K562 (cell line): ENCODE measurements at regions not wholly inside any gene's neighbourhood (a gene's known extent, or its start where the extent isn't known, plus 50 kb on each side); places are given as distances from the start of the nearest gene placed in this dataset.

Experiments used
- ATAC-seq: fragments of 200-7000 bp; cut with Tn5 transposase; 3 replicates; pipeline ENCODE4 v1.9.1; 2020; ENCODE audit warnings: moderate library complexity
- BruUV-seq: library from RNA; stranded (reverse); fragments of 400-500 nt; replicated peaks from 2 replicates; lab custom pipeline; 2021; lab: Mats Ljungman, UMichigan
- CTCF ChIA-PET: fragments of 300-600 bp; formaldehyde crosslinking; extraction: SDS; loops from one replicate; lab custom pipeline; 2021; ENCODE audit warnings: low intra/inter-chr PET ratio; lab: Yijun Ruan, JAX
- POLR2A ChIA-PET: fragments of 300-600, 350-650 bp; sonication (Branson Sonifier 250); formaldehyde crosslinking; extraction: SDS; loops from one replicate; lab custom pipeline; 2021; ENCODE audit warnings: antibody characterized with exemption, inconsistent platforms; lab: Yijun Ruan, JAX
- DNase-seq, 4 experiments: peaks; one replicate each; pipeline versions ENCODE4 v3.0.0 to v3.0.0-alpha.2; 2011 to 2018; ENCODE audit warnings: low spot score in 3 of 4, mixed read lengths in 3 of 4; ENCODE audit errors: extremely low read depth in 1 of 4
- FAIRE-seq: peaks from 2 replicates; lab custom pipeline; 2011; peaks lifted over from hg19 to GRCh38; lab: Jason Lieb, UNC
- H2AFZ ChIP-seq: 2 replicates; pipeline ENCODE4 v1.6.0; 2011; ENCODE audit warnings: low read depth, low read length, control low read depth, inconsistent platforms
- H3K27ac ChIP-seq: fragments of 200-600 bp; 3 replicates; pipeline ENCODE4 v1.8.0; 2011; ENCODE audit warnings: low read depth, mild to moderate bottlenecking, control low read depth, inconsistent platforms, low read length, moderate library complexity, mixed read lengths; ENCODE audit errors: extremely low read depth
- H3K27me3 ChIP-seq, 2 experiments: fragments of 300-600 bp in 1 of 2; 2 replicates in 1 of 2; 3 replicates in 1 of 2; pipeline versions ENCODE4 v1.6.0 to v1.8.0; 2011; ENCODE audit warnings: inconsistent platforms in 2 of 2, low read length in 2 of 2, mild to moderate bottlenecking in 1 of 2, mixed read lengths in 1 of 2, moderate library complexity in 1 of 2; ENCODE audit not compliant: control insufficient read depth in 2 of 2, insufficient read depth in 2 of 2
- H3K36me3 ChIP-seq: fragments of 300-600 bp; 3 replicates; pipeline ENCODE4 v1.8.0; 2011; ENCODE audit warnings: mild to moderate bottlenecking, low read length, inconsistent platforms; ENCODE audit not compliant: control insufficient read depth, insufficient read depth
- H3K4me1 ChIP-seq, 2 experiments: fragments of 200-600 bp in 1 of 2; replicated peaks in 1 of 2; 2 replicates in 1 of 2; 3 replicates in 1 of 2; pipeline versions ENCODE4 v1.5.1 to v1.8.0; 2011; ENCODE audit warnings: inconsistent platforms in 2 of 2, low read length in 2 of 2, mild to moderate bottlenecking in 1 of 2, mixed read lengths in 1 of 2, moderate library complexity in 1 of 2; ENCODE audit not compliant: control insufficient read depth in 2 of 2, insufficient read depth in 2 of 2
- H3K4me2 ChIP-seq: 2 replicates; pipeline ENCODE4 v1.6.1; 2011; ENCODE audit warnings: low read length, control low read depth, inconsistent platforms, mixed read lengths; ENCODE audit not compliant: insufficient read depth
- H3K4me3 ChIP-seq: fragments of 200-600 bp; sonication (generic), shearing (Covaris generic); 2 replicates; pipeline ENCODE4 v1.5.1; 2016; ENCODE audit warnings: control low read depth, inconsistent platforms
- H3K79me2 ChIP-seq: fragments of 200-600 bp; 3 replicates; pipeline ENCODE4 v1.8.0; 2011; ENCODE audit warnings: low read length, inconsistent platforms; ENCODE audit not compliant: control insufficient read depth, insufficient read depth
- H3K9ac ChIP-seq, 2 experiments: 2 replicates each; pipeline versions ENCODE4 v1.6.0 to v1.6.1; 2011; ENCODE audit warnings: low read depth in 2 of 2, low read length in 2 of 2, control low read depth in 1 of 2, inconsistent platforms in 1 of 2, mild to moderate bottlenecking in 1 of 2, mixed read lengths in 1 of 2; ENCODE audit not compliant: insufficient read depth in 1 of 2
- H3K9me1 ChIP-seq: one replicate; pipeline ENCODE4 v1.6.0; 2011; ENCODE audit warnings: inconsistent platforms, mild to moderate bottlenecking, low read length, moderate library complexity; ENCODE audit not compliant: control insufficient read depth, insufficient read depth
- H3K9me3 ChIP-seq: replicated peaks from 2 replicates; pipeline ENCODE4 v1.5.1; 2011; ENCODE audit warnings: low read depth, low read length, inconsistent platforms; ENCODE audit not compliant: control insufficient read depth, insufficient read depth
- H4K20me1 ChIP-seq: replicated peaks from 2 replicates; pipeline ENCODE4 v1.6.1; 2011; ENCODE audit warnings: low read length, inconsistent platforms, mixed read lengths; ENCODE audit not compliant: control insufficient read depth, insufficient read depth
- BRF1 ChIP-seq: IDR thresholded peaks from 3 replicates; pipeline ENCODE4 v1.6.1; 2011; ENCODE audit warnings: borderline replicate concordance, mild to moderate bottlenecking; ENCODE audit not compliant: insufficient read length; ENCODE audit errors: extremely low read depth
- CBFA2T2 ChIP-seq: fragments of 450-650 bp; conservative IDR thresholded peaks from 2 replicates; pipeline ENCODE4 v1.6.1; 2017; ENCODE audit warnings: mild to moderate bottlenecking
- CHD4 ChIP-seq: fragments of 200-600 bp; sonication (generic); IDR thresholded peaks from 3 replicates; pipeline ENCODE4 v1.6.1; 2012; ENCODE audit warnings: low read depth, mild to moderate bottlenecking, mixed read lengths, low read length, inconsistent platforms; ENCODE audit not compliant: insufficient read depth, insufficient replicate concordance, poor library complexity, severe bottlenecking
- EHMT2 ChIP-seq: fragments of 450-650 bp; IDR thresholded peaks from 2 replicates; pipeline ENCODE4 v1.6.1; 2018; ENCODE audit warnings: antibody characterized with exemption
- FUS ChIP-seq: fragments of 200-400 bp; formaldehyde crosslinking; optimal IDR thresholded peaks from 2 replicates; pipeline ENCODE3; 2017; ENCODE audit warnings: low read depth, low read length
- HLTF ChIP-seq: fragments of 450-650 bp; IDR thresholded peaks from 2 replicates; pipeline ENCODE4 v1.6.1; 2016
- HSF4 ChIP-seq: fragments of 250-450 bp; sonication (Bioruptor Pico); IDR thresholded peaks from 2 replicates; pipeline ENCODE4 v2.1.2; 2022; ENCODE audit warnings: mild to moderate bottlenecking, moderate library complexity, borderline replicate concordance
- NFIX ChIP-seq: fragments of 250-450 bp; sonication (Bioruptor Pico); IDR thresholded peaks from 2 replicates; pipeline ENCODE4 v1.4.0; 2020; ENCODE audit warnings: low read depth, mild to moderate bottlenecking, moderate library complexity
- STAT5B ChIP-seq: fragments of 250-450 bp; sonication (Bioruptor Pico); IDR thresholded peaks from 2 replicates; pipeline ENCODE4 v1.8.0; 2021; ENCODE audit warnings: mild to moderate bottlenecking, inconsistent platforms
- U2AF1 ChIP-seq: fragments of 200-400 bp; formaldehyde crosslinking; optimal IDR thresholded peaks from 2 replicates; pipeline ENCODE3; 2017; ENCODE audit warnings: mild to moderate bottlenecking, low read depth, low read length, moderate library complexity
- ZNF644 ChIP-seq: fragments of 200-800 bp; sonication (Bioruptor generic); IDR thresholded peaks from 2 replicates; pipeline ENCODE4 v1.6.1; 2016; ENCODE audit warnings: low read depth, missing genetic modification characterization, missing compliant biosample characterization
- ZNF655 ChIP-seq: fragments of 250-450 bp; sonication (Bioruptor Pico); IDR thresholded peaks from 2 replicates; pipeline ENCODE4 v1.5.0; 2021
- ZNF778 ChIP-seq: fragments of 450-650 bp; formaldehyde crosslinking; IDR thresholded peaks from 2 replicates; pipeline ENCODE4 v1.4.0; 2020; ENCODE audit warnings: mild to moderate bottlenecking, moderate library complexity
- WGBS: fragments of 100-300 bp; shearing (Covaris generic); methylation state at CpG from one replicate; pipeline ENCODE4 v1.1.6; 2016; ENCODE audit warnings: low coverage, mixed read lengths; ENCODE audit not compliant: insufficient coverage; ENCODE audit errors: missing lambda C conversion rate; 5-methylcytosine and 5-hydroxymethylcytosine counted together
- in situ Hi-C: fragments of 300-500 bp; cut with MboI; formaldehyde crosslinking; loops from 4 replicates; pipeline ENCODE4 v1.15.0; 2018; ENCODE audit warnings: inconsistent platforms, mixed read lengths
- intact Hi-C: fragments of 100-400 bp; cut with micrococcal nuclease; formaldehyde crosslinking; loops from 2 replicates; pipeline ENCODE4 v1.14.2; 2022
- TF ChIP-seq, protein P1 (sequence below): fragments of 450-650 bp; formaldehyde crosslinking; IDR thresholded peaks from 2 replicates; pipeline ENCODE4 v1.4.0; 2022; ENCODE audit warnings: mild to moderate bottlenecking, moderate library complexity

DNA sequence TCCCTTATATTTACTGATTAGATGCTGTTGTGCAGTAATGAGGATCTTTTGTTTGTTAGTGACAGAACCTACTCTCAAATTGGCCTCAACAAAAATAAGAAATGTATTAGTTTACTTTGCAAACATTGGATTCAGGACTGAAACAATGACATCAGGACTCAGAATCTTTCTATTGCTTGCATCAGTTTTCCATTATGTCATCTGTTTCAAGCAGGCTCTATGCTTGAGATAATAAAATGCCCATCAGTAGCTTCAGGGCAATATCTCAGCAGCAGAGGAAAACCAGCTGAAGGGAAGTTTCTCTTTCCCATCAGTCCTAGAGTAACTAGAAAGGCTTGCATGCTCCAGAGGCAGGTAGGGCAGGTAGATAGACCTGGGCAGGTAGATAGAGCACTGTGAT lies 375.5 kb upstream of the SLC8A1 start (continued):
- TF ChIP-seq EHMT2 = no peak
- TF ChIP-seq BRF1 = no peak

GRCh38 chr2:40831321-40831873 lies 379.5 kb upstream of the SLC8A1 start:
- 0% methylated on average over 3 of the region's 3 CpGs for WGBS
- 0 out of 2 replicates have a peak, but pooled peaks cover 2% of the 10 kb centered on the region for H3K9me3 ChIP-seq
- FAIRE-seq (no peak), ATAC-seq (no peak), DNase-seq (no peak)
- no peaks in the 10 kb centered on the region for H3K27me3 ChIP-seq
- in situ Hi-C loops (no loop called here), intact Hi-C loops (no loop called here)
- no TSS peak for BruUV-seq
- ChIA-PET CTCF (no interaction called here), POLR2A (no interaction called here)
- H3K4me1 ChIP-seq = no peaks in the 10 kb centered on the region
- no peak overlapping the region for H3K27ac ChIP-seq
- H3K9me1 ChIP-seq = no peaks in the 10 kb centered on the region
- no peaks in the 10 kb centered on the region for H4K20me1 ChIP-seq
- no peaks in the 10 kb centered on the region for H3K79me2 ChIP-seq
- no peak overlapping the region for H3K4me3 ChIP-seq
- TF ChIP-seq ZNF655 = no peak
- TF ChIP-seq, protein P1, sequence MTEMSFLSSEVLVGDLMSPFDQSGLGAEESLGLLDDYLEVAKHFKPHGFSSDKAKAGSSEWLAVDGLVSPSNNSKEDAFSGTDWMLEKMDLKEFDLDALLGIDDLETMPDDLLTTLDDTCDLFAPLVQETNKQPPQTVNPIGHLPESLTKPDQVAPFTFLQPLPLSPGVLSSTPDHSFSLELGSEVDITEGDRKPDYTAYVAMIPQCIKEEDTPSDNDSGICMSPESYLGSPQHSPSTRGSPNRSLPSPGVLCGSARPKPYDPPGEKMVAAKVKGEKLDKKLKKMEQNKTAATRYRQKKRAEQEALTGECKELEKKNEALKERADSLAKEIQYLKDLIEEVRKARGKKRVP (CRISPR knock-in tag) = no peak
- TF ChIP-seq HSF4 (CRISPR knock-in tag) = no peak
- TF ChIP-seq CHD4 = no peak
- no peak for TF ChIP-seq ZNF644 (tag)
- TF ChIP-seq U2AF1 = no peak
- no peak for TF ChIP-seq ZNF778 (CRISPR knock-in tag)
- TF ChIP-seq CBFA2T2 = no peak
- TF ChIP-seq FUS = no peak
- no peak for TF ChIP-seq STAT5B (CRISPR knock-in tag)
- TF ChIP-seq NFIX = no peak
- TF ChIP-seq HLTF = no peak
- no peak overlapping the region for H3K4me2 ChIP-seq
- H2AFZ ChIP-seq = no peak overlapping the region
- H3K36me3 ChIP-seq = no peaks in the 10 kb centered on the region
- H3K9ac ChIP-seq = no peak overlapping the region
